ENCODE measurements at regions not wholly inside any gene's neighbourhood (a gene's known extent, or its start where the extent isn't known, plus 50 kb on each side); places are given as distances from the start of the nearest gene placed in this dataset.

DNA sequence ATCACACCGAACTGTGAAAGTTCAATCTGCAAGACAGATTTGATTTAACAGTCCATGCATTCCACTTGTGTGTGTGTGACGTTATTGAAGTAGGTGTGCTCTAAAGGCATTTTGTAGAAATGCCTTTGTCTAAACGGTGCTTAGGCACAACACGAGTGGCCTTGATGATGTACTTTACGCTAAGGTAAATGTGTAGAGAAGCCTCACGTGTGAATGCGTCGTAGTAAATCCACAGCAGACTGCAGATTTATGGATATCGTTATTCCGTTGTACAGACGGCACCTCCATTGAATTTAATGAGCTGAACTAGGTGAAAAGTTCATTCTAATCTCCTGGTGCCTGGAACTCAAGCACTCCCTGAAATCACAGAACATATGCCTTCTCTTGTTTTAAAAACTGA is 202.8 kb upstream of the STXBP6 start:
- DNase-seq = no peak
- H3K27me3 ChIP-seq (ENCODE audit: low read depth) = no peaks in the 10 kb centered on the region
- no peak overlapping the region for H3K27ac ChIP-seq (replicated peaks)
- H3K9me3 ChIP-seq (replicated peaks) = no peaks in the 10 kb centered on the region
- no peaks in the 10 kb centered on the region for H3K4me1 ChIP-seq
- TF ChIP-seq, protein P1, sequence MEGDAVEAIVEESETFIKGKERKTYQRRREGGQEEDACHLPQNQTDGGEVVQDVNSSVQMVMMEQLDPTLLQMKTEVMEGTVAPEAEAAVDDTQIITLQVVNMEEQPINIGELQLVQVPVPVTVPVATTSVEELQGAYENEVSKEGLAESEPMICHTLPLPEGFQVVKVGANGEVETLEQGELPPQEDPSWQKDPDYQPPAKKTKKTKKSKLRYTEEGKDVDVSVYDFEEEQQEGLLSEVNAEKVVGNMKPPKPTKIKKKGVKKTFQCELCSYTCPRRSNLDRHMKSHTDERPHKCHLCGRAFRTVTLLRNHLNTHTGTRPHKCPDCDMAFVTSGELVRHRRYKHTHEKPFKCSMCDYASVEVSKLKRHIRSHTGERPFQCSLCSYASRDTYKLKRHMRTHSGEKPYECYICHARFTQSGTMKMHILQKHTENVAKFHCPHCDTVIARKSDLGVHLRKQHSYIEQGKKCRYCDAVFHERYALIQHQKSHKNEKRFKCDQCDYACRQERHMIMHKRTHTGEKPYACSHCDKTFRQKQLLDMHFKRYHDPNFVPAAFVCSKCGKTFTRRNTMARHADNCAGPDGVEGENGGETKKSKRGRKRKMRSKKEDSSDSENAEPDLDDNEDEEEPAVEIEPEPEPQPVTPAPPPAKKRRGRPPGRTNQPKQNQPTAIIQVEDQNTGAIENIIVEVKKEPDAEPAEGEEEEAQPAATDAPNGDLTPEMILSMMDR (IDR thresholded peaks at IDR 0.05; ENCODE audit: borderline replicate concordance) = no peak
- H3K4me3 ChIP-seq = no peak overlapping the region
- no peaks in the 10 kb centered on the region for H3K36me3 ChIP-seq
- intact Hi-C loops (cut with micrococcal nuclease) = no loop called here

DNA sequence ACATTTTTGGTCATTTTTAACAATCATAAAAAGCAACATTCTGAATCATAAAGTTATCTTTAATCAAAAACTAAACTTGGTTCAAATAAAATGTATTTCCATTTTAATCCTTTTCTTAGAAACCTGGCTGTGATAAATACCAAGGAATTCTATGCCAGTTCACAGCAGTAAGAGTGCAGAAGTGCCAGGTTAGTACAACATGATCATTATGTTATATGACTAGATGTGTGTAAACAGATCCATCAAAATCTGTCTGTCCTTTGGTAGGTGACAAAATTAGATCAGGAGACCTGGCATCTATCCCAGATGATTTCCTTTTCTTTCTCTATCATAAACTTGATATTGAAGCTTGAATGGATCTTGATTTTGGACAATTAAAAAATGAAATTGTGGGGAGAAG is 200.6 kb upstream of the STXBP6 start:
- DNase-seq = no peak
- peaks cover under 1% of the 10 kb centered on the region for H3K27me3 ChIP-seq (ENCODE audit: low read depth)
- H3K9me3 ChIP-seq (replicated peaks) = no peaks in the 10 kb centered on the region
- no peaks in the 10 kb centered on the region for H3K36me3 ChIP-seq
- intact Hi-C loops (cut with micrococcal nuclease) = no loop called here
- H3K4me1 ChIP-seq = no peaks in the 10 kb centered on the region
- TF ChIP-seq, protein P1 (IDR thresholded peaks at IDR 0.05; ENCODE audit: borderline replicate concordance) = no peak
- H3K4me3 ChIP-seq = no peak overlapping the region
- H3K27ac ChIP-seq (replicated peaks) = no peak overlapping the region

DNA sequence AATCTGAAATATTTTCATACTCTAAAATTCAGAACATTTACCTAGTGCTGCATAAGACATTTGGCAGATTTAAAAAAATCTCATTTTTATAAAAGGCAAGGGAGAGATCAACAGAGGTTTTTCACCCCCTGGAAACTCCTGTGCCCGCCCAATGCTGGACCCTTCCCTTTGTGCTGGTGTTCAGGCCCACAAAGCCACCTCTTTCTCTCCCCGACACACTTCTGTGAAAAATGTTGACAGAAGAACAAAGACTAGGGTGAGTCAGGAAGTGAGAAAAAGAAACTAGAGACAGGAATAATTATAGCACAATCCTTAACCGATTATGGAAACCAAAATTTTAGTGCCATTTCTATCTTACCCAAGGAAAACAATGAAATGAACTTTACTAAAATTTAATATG is 197.7 kb upstream of the STXBP6 start:
- intact Hi-C loops (cut with micrococcal nuclease) = no loop called here
- TF ChIP-seq, protein P1 (IDR thresholded peaks at IDR 0.05; ENCODE audit: borderline replicate concordance) = no peak
- no peaks in the 10 kb centered on the region for H3K9me3 ChIP-seq (replicated peaks)
- peaks cover 11% of the 10 kb centered on the region for H3K27me3 ChIP-seq (ENCODE audit: low read depth)
- H3K27ac ChIP-seq (replicated peaks) = no peak overlapping the region
- H3K4me1 ChIP-seq = no peaks in the 10 kb centered on the region
- H3K4me3 ChIP-seq = no peak overlapping the region
- H3K36me3 ChIP-seq = no peaks in the 10 kb centered on the region
- DNase-seq = no peak

DNA sequence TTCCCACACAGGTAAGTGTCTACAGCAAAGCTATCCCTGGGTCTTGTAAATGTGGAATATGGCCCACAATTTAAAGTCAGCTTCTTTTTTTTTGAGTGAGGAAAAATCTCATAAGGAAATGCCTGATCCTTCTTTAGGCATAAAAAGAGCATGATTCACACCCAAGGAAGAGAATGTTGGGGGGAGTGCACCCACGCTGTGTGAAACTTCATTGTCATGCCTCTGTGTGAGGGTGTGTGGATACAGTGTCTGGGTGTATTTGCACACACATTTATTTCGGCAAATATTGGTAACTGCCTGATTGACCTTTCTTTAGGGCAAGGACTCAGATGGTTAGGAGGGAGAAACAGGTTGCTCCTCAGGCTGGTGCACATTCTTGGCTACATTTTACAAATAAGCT is 196.8 kb upstream of the STXBP6 start:
- H3K27ac ChIP-seq (replicated peaks) = no peak overlapping the region
- no peaks in the 10 kb centered on the region for H3K4me1 ChIP-seq
- H3K4me3 ChIP-seq = no peak overlapping the region
- no peaks in the 10 kb centered on the region for H3K36me3 ChIP-seq
- intact Hi-C loops (cut with micrococcal nuclease) = no loop called here
- DNase-seq = no peak
- TF ChIP-seq, protein P1 (IDR thresholded peaks at IDR 0.05; ENCODE audit: borderline replicate concordance) = no peak
- peaks cover 11% of the 10 kb centered on the region for H3K27me3 ChIP-seq (ENCODE audit: low read depth)
- H3K9me3 ChIP-seq (replicated peaks) = no peaks in the 10 kb centered on the region

DNA sequence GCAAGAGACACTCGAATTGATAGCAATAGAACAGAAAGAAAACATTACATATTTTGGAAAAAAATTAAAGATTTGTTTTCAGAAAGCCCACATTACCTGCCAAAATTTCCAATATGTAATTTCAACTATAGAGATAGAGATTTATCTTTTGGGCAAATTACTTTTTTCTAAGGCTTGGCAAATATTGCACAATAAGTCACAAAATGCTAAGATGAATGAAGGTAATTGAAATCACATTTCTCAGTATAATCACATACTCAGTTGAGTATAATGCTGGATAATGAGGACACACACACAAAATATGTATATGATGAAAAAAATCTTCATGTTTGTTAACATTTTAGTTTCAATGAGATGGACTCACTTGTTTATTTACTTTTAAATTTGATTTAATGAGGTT is 189.2 kb upstream of the STXBP6 start:
- H3K27ac ChIP-seq (replicated peaks) = no peak overlapping the region
- no peaks in the 10 kb centered on the region for H3K36me3 ChIP-seq
- TF ChIP-seq, protein P1 (IDR thresholded peaks at IDR 0.05; ENCODE audit: borderline replicate concordance) = no peak
- DNase-seq = no peak
- intact Hi-C loops (cut with micrococcal nuclease) = no loop called here
- peaks cover 17% of the 10 kb centered on the region for H3K27me3 ChIP-seq (ENCODE audit: low read depth)
- H3K4me1 ChIP-seq = no peaks in the 10 kb centered on the region
- H3K9me3 ChIP-seq (replicated peaks) = no peaks in the 10 kb centered on the region
- no peak overlapping the region for H3K4me3 ChIP-seq

DNA sequence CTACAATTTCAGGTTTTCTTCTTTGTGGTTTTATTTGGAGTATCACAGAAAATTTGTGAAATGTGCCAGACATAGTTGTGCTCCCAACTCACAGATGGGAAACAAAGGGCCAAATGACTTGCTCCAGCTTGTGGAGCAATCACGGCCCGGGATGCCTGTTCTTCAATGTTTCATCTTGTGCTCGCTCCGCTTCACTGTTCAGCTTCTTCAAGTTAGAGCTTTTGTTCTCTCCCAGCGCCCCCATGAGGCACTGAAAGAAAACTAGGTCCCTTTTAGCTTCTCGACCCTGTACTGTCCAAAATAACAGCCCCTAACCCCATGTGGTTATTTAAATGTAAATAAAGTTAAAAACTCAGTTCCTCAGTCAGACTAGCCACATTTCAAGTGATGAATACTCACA is 187.9 kb upstream of the STXBP6 start:
- H3K27me3 ChIP-seq (ENCODE audit: low read depth) = peaks cover 17% of the 10 kb centered on the region
- no peaks in the 10 kb centered on the region for H3K36me3 ChIP-seq
- DNase-seq = no peak
- no peak overlapping the region for H3K27ac ChIP-seq (replicated peaks)
- H3K4me3 ChIP-seq = no peak overlapping the region
- no peaks in the 10 kb centered on the region for H3K4me1 ChIP-seq
- intact Hi-C loops (cut with micrococcal nuclease) = no loop called here
- no peaks in the 10 kb centered on the region for H3K9me3 ChIP-seq (replicated peaks)
- TF ChIP-seq, protein P1 (IDR thresholded peaks at IDR 0.05; ENCODE audit: borderline replicate concordance) = peak; percentile 51
